ENCODE measurements at regions not wholly inside any gene's neighbourhood (a gene's known extent, or its start where the extent isn't known, plus 50 kb on each side); places are given as distances from the start of the nearest gene placed in this dataset.
A peak's percentile ranks its signal among the peaks of the same experiment; 100 is the strongest.

- DNase-seq (ENCODE audit: low spot score) = no peak
Observed at GRCh38 chr16:79756571-79756970, 156.0 kb upstream of the MAF start.

- DNase-seq (ENCODE audit: low spot score) = no peak
Observed at GRCh38 chr16:79754501-79754900, 154.0 kb upstream of the MAF start.

DNA sequence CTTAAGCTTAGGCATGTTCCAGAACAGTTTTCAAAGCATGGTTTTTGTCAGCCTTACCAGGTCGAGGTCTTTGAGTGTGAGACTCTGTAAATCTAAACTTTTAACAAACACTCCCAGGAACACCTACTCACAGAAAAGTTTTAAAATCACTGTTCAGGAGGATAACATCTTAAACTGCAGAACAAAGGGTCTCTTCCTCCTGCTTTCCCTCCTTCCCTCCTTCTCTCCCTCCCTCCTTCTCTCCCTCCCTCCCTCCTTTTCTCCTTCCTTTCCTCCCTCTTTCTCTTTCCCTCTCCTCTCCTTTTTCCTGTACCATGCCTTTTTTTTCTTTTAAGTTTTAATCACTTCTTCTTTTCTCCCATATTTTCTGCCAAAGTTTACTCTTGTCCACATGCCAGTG lies 153.5 kb upstream of the MAF start:
- no peak for DNase-seq (ENCODE audit: low spot score)

- DNase-seq (ENCODE audit: low spot score) = no peak
Observed at GRCh38 chr16:79753286-79753685, 152.7 kb upstream of the MAF start.

- no peak for DNase-seq (ENCODE audit: low spot score)
Observed at GRCh38 chr16:79752396-79752795, 151.9 kb upstream of the MAF start.

GRCh38 chr16:79751471-79752184 lies 151.1 kb upstream of the MAF start:
- DNase-seq (ENCODE audit: low spot score) = peak; percentile 57

- no peak for DNase-seq (ENCODE audit: low spot score)
Observed at GRCh38 chr16:79750311-79750710, 149.8 kb upstream of the MAF start.

- no peak for DNase-seq (ENCODE audit: low spot score)
Observed at GRCh38 chr16:79748629-79749028, 148.1 kb upstream of the MAF start.

DNA sequence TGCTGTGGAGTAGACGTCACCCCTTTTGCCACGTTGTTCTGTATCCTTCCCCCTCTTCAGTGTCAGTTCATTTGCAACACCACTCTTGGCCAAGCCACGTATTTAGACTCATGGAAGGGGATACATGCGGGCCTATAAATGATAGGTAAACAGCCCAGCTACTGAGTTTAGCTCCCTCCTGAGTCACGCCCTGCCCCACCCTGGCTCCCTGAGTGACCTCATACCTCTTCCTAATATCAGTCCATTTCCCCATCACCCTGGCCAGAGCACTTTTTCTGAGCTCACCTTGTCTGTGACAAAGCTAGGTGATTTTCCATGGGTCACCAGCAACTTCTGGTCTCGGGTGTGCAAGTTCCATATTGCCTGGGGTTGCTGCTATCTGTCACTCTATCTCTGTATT lies 147.2 kb upstream of the MAF start:
- DNase-seq (ENCODE audit: low spot score) = no peak

- DNase-seq (ENCODE audit: low spot score) = no peak
Observed at GRCh38 chr16:79740252-79740651, 139.7 kb upstream of the MAF start.

- DNase-seq (ENCODE audit: low spot score) = no peak
Observed at GRCh38 chr16:79735271-79735670, 134.7 kb upstream of the MAF start.

DNA sequence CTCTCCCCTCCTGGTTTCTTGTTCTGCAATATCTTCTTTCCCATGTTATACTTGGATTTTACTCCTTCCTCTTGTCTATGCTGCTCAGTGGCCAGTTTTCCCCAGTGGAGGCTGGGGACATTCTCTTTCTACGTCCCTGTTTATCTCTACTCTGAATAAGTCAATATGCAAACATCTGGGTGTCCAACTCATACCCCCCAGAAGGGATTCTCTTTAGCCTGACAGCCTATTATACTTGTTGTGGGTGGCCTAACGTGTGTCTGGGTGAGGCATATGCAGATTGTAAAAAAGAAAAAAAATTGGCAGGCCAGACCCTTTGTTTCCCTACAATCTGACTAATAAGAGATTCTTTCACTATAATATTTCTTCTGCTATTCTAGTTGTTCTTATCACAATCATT lies 134.2 kb upstream of the MAF start:
- DNase-seq (ENCODE audit: low spot score) = no peak

DNA sequence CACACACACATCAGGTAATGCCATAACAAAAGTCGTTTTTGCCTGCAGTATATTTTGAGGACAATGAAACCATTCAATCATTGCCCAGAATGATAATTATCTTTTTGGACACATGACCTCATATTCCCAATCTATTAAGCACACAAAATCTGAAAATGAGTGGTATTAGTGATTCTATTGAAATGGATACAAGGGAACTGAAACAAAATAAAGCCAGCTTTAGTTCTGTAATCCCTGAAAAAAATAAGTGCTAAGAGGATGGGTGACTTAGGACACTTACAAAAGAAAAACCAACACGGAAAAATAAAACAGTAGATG lies 128.3 kb upstream of the MAF start:
- DNase-seq (ENCODE audit: low spot score) = no peak

DNA sequence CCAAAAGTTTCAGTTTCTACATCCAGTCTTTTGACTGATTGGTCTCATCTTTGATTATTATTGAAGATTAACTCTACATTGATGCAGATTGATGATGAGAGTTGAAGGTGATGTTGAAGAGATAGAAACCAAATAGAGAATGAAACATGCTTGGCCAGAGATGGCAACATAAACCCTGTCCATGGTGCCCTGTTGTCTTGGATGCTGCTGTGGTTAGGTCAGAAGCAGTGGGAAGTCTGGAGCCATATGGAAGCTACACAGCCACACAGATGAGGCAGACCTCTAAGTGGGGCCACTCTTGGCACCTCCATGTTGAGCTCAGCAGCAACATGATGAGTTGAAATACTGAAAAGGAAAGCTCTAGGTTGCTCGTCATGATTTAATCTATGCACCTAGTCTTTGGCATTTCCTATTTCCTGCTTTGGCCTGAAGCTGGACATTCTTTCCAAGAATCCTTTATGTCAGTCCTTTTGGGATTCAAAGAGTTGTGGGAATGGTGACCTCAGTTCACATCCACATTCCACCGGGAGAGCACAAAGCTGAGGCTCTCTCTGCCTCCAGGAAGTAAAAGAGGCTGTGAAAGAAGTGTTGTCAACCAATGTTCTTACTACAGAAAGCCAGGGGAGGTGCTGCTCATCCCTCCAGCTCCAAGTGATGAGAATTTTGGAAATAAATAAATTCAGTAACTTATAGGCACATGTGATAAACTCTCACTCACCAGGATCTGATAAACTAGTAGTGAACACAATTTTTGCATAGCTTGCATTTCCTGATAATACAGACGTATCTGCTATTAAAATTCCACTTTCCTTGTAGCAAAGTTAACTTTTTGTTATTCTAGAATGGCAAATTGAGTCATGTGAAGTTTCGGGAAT lies 127.7 kb upstream of the MAF start:
- no peak for DNase-seq (ENCODE audit: low spot score)

DNA sequence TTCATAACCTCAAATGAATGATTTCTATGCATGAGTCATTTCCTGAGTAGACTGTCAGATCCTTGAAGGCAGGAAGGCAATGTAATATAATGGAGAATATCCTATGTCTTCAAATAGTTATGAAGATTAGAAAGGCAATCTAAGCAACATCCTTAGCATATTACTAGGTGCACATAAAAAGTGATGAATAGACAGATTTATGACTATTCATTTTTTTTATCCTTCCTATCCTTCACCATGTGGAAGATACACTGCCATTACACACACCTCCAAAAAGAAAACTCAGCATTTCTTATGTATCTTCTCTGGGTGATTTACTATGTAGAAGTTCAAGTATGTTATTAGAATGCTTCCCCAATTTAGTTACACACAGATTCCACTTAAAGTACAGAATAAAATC lies 126.4 kb upstream of the MAF start:
- no peak for DNase-seq (ENCODE audit: low spot score)

- no peak for DNase-seq (ENCODE audit: low spot score)
Observed at GRCh38 chr16:79725051-79725450, 124.5 kb upstream of the MAF start.

DNA sequence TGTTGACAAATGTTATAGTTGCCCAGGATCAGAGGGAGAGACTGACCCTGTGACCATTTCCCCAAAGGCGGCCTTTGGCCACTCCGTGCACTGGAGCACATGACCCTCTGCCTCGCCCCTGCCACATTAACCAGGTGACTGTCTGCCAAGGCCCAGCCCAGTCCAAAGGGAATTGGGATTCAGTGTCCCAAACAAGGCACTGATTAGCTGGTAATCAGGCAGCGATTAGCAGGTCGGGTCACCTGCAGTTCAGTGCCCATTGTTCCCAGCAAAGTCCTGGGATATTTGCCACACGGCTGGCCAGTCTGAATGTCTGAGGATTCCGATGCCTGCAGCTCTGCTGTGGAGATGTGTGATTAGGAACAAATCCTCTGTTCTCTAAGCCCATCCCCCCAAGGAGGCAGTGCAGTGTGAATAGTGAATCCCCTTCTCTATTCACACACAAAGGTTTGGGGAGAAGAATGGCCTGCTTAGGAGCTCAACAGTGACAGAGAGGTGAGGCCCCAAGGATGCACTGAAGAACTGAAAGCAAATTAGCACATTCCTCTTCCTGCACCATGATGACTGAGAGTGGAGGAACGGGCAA lies 123.1 kb upstream of the MAF start:
- no peak for DNase-seq (ENCODE audit: low spot score)

GRCh38 chr16:79721270-79721669 lies 120.7 kb upstream of the MAF start:
- no peak for DNase-seq (ENCODE audit: low spot score)

GRCh38 chr16:79717333-79718137 lies 117.0 kb upstream of the MAF start:
- DNase-seq (ENCODE audit: low spot score) = no peak

GRCh38 chr16:79716645-79717332 lies 116.3 kb upstream of the MAF start:
- DNase-seq (ENCODE audit: low spot score) = no peak

- DNase-seq (ENCODE audit: low spot score) = no peak
Observed at GRCh38 chr16:79715061-79715460, 114.5 kb upstream of the MAF start.

DNA sequence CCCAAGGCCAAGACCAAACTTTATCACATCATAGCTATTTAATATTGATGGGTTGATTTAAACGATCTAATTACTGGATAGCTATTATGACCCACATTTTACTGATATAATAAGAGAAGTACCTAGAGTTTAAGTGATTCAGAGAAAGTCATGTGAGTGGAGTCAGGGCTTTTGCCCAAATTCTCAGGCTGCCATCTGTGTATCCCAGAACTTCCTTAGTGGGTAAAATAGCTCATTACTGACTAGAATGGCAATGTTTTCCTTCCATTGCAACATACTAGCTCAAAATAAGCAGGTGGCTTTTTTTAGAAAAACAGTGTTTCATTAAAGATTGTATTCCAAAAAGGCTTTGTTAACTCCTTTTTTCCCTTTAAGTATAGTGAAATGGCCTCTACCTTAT lies 113.9 kb upstream of the MAF start:
- no peak for DNase-seq (ENCODE audit: low spot score)
